ENCODE measurements at regions not wholly inside any gene's neighbourhood (a gene's known extent, or its start where the extent isn't known, plus 50 kb on each side); places are given as distances from the start of the nearest gene placed in this dataset.

DNA sequence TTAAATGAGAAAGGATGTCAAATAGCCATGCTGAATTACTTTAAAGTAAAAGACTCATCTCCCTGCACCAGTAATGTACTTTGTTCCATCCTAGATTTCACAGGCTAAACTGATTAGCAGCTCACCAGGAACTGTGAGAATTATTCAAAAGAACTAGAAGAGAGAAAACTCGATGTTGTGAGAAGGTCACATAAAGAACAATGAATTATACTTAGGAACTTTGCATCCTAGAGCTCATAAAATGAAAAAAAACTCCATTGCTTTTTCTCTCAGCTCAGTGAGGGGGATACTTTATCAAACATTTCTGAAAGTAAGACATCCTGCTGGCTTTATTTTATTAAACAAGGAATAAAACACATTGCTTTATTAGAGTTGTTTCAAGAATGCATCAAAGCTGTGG, 278.5 kb downstream of the MRPL39 start:
- no peak for DNase-seq

DNA sequence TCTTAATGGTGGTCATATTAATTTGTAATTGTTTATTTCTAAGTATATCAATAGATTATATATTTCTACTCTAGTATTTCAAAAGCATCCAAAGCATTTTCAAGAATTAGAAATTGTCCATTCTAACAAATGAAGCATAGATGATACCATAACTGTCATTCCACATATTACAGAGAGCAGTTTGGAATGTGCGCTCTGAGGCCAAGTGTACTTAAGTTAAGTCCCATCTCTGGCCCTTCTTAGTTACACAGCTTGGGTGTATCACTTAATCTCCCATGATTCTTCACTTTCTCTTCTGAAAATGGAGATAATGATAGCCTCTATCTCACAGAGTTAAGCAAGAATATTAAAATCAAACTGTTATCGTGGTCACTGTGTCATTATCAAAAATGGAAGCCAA, 281.1 kb downstream of the MRPL39 start:
- DNase-seq: no peak

DNA sequence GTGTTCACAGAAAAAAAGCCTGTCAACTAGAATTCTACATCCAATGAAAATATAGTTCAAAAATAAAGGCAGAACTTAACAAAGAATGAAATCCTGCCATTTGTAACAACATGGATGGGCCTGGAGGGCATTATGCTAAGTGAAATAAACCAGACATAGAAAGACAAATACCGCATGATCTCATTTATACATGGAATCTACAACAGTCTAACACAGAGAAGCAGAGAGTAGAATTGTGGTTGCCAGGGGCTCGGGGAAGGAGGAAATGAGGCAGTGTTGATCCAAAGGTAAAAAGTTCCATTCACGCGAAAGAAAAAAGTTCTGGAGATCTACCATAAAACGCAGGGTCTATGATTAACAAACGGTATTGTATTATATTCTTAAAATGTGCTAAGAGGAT, 282.6 kb downstream of the MRPL39 start:
- DNase-seq: no peak

DNA sequence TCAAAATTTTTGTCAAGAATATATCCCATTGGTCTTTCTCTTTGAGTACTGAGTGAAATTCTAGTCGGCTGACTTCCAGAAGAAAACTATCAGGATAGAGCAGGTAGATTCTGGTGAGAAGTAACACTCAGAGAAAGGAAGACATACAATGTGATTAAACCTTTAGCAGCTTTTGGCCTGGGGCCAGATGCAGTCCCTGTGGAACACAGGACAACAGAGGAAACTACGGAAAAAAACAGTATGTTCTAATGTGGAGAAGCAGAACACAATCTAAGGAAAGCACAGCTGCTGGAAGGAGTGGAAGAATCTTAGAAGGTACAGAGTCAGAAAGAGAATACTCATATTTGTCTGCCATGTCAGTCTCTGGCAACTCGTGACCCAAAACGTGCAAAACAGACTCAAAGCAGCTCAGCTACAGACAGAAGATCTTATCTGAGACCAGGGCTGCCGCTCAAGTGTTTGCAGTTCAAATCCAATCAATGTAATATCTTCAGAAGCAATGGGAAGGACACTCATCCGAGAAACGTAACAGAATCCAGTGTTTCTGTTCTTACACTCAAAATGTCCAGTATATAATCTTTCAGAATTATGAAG, 283.8 kb downstream of the MRPL39 start:
- DNase-seq: no peak

DNA sequence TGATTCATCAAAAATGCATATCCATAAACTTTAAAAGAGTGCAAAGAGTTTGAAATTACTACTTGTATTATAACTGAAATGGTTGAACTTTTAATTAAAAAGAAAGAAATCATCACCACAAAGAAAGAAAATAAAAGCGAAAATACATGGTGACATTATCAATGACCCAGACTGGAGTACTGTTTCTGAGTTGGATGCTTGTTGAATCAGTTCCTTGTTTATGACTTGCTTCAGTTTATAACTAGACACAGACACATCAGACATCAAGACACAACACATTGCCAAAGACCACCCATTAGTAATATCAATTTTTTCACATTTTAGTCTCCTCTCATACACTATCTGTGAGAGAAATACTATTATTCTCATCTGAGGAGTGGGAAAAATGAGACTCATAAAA, 293.0 kb downstream of the MRPL39 start:
- DNase-seq: no peak

DNA sequence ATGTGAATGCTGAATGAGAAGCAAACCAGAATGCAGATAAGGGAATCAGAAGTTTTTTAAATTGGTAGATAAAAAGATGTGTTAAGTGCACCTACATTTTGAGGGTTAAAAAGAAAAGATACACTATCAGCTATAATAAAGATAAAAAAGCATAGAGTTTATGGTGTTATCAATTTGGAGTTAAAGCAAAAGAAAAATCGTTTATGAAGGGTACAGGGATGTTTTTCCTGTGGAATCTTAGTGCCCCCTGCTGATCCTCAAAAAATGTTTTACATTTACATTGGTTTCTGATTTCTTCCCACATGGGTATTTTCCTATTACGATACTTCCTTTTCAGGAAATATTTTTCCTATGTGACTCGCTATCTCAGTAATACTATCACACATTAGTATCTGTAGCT, 293.5 kb downstream of the MRPL39 start:
- DNase-seq: no peak

DNA sequence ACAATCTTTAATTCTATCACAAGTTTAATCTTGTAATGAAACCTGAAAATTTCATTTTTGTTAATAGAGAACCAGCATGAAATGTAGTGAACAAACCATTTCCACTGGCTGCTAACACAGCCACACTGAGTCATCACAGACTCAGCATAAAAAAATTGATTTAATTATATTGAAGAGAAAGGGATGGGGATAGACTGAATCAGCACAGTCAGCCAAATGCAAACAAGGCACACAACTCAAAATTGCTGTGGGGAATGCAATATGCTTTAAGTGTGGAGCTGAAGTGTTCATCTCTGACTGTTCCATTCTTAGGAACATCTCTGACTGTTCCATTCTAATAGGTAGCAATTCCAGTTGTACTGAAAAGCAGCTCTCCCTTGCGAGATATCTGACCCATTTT, 299.8 kb downstream of the MRPL39 start:
- DNase-seq: no peak

DNA sequence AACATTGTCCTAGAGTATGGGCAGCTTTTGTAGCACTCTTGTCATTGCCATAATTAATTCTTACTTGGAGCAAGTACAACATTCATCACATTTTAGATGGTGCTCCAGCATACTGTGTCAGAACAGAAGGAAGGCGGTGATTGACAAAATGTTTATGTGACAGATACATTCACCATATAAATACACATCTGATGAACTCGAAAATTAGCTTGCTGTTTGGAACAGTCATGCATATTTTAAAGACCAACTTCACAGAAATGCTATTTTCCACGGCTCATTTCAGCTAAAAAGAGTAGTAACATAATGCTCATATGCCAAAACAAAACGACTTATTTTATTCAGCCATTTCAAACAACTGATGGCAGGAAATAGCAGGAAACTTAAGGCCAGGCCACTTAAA, 302.7 kb downstream of the MRPL39 start:
- no peak for DNase-seq

DNA sequence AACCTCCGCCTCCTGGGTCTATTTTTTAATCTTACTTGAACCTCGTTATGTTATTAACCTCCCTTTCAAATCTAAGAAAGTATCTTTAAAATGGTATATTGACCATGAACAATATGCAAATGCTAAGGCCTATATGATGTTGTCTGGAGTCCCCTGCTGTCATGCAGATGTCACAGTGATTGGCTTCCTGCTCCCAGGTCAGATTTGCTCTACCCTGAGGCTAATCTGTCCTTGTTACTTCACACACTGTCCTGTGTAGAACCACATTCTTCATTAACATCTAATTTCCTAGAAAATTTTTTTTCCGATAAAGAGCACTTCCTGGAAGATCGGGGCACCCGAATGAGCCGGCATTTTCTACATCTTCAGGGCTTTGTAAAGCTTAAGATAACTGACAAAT, 306.6 kb downstream of the MRPL39 start:
- DNase-seq: no peak

DNA sequence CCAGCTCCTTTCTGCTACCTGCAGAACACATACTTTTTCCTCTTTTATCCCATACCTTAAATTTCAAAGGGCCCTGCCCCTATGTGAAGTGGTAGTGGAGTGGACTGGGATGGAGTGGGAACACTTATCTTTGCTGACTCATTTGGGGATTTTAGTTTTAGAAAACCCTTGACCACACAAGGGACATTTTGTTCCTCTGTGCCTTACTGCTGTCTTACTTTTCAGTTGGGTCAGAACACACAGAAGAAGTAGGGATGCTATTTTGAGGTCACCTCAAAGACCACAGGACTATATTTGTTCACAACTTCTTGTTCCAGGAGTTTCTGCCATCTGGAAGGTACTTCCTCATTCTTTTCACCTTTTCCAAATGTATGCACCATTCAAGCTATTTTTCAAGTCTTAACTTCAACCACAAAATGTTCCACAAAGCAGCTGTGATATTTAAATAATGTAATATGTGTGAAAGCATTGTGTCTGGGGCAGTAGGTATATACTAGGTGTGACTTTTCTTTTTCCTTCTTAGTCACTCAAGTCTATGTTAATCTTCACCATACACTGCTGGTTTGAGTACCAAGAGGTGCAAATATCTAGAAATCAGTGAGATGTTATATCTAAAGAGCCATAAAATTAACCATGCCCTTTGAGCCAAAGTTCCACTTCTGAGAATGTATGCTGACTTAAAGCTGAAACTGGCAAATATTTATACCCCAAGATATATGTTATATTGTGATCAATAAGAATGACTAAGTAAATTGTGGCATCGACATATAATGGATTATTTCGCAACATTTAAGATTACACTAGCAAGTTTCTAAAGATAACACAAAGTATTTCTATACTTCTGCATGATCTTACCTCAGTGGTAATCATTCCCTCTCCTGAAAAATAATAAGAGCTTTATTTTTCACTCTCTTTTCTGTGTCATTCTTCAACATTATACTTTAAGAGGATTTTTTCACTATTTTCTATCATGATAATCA, 308.5 kb downstream of the MRPL39 start:
- no peak for DNase-seq

DNA sequence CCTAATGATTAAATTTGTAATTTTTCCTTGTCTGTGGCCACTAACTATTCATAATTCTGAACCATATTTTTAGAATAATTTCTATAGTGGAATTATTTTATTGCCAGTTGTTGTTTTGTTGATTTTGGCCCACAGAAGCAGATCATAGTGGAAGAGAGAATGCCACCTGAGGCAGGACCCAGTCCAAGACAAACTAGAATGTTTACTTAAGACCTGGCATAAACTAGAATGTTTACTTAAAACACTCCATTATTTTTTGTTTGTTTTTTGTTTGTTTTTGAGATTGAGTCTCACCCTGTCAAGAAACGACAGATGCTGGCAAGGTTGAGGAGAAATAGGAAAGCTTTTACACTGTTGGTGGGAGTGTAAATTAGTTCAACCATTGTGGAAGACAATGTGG, 310.2 kb downstream of the MRPL39 start:
- no peak for DNase-seq

DNA sequence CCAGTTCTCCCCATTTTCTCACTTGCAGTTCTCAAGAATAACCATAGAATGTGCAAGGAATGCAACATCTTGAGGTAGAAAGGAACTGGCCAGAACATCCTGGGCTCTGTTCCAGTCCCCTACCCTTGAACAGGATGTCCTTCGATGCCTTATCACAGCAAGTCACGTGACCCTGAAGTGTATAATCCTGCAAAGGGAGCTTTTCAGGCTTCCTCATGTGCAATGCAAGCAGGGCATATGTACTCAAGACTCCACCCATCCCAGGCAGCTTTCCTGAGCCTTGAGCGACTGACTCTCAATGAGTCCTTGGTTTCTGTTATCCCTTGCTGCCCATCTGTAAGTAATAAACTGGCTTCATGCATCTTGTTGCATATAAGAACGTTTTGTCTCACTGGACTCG, 311.0 kb downstream of the MRPL39 start:
- DNase-seq: no peak

DNA sequence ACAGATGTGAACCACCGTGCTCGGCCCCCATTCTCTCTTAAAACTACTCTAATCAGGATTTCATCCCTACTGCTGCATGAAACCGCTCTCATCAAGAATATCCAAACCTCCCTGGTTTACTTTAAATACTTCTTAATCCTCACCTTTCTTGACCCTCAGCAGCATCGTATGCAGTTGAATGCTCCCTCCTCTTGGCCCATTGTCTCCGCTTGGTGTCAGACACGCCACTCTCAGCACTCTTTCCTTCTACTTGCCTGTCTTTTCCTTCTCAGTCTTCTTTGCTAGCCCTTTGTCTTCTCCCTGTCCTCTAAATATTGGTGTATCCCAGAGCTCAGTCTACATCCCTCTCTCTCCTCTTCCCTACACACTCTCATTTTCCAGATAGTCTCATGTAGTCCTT, 314.9 kb downstream of the MRPL39 start:
- DNase-seq: no peak

DNA sequence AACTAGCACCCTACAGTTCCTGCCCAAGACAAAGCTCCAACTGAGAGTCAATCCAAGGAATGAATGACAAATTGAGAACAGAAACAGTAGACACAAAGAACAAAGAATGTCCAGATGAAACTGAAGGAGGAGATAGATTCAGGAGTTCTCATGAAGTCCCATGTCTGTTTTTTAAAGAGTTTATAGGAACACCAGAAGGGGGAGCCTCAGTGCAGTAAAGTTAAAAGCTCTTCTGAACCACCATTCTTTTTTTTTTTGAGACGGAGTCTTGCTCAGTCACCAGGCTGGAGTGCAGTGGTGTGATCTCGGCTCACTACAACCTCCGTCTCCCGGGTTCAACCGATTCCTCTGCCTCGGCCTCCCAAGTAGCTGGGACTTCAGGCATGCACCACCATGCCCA, 323.6 kb downstream of the MRPL39 start:
- DNase-seq: no peak

DNA sequence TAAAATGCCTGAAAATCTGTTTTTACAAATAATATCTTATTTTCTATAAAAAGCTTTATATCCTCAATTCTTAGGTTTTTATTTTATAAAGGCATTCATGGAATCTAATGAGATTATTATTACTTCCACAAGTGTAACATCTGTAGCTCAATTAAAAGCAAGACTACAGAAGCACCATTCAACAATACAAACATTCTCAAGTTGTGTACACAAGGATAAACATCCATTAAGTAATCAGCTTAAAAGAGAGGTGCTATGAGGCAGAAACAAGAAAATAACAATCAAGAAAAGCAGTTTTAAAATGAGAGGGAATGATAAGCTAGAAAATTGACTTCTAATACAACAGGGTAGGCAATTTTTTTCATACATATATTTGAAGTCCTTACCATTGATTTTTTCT, 326.1 kb downstream of the MRPL39 start:
- DNase-seq: no peak

DNA sequence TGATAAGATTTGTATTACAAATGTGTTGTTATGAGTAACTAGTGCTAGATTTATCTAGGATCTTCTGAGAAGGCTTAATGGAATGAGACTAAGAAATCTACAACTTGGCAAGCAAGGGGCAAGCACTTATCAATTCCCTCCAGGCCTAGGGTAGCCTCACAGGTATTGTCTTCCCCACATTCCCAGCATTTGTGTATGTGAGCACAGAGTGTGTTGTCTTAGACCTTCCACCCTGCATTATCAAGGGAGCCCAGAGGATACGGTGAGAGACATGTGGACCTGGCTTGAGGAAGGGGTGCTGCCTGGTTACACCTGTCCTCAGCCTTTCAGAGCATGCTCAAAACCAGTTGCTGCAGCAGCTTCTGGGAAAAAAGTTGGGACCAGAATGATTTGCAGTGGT, 327.2 kb downstream of the MRPL39 start:
- no peak for DNase-seq

DNA sequence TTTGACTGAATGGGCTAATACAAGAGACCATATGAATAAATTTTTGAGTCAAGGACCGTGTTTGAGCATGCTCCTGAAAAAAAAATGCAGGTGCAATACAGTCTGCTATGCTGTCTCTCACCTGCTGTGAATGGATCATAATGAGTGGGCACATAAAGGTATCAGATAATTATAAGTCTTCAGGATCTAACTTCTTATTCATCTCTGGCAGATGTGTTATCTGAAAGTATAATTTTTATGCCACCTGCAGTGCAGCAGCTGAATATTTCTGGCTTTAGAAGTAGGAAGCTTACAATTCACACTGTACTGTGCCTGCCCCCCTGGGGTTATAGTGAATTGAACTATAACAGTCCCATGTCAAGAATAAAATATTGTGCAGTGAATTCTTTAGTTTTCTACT, 333.3 kb downstream of the MRPL39 start:
- DNase-seq: no peak

DNA sequence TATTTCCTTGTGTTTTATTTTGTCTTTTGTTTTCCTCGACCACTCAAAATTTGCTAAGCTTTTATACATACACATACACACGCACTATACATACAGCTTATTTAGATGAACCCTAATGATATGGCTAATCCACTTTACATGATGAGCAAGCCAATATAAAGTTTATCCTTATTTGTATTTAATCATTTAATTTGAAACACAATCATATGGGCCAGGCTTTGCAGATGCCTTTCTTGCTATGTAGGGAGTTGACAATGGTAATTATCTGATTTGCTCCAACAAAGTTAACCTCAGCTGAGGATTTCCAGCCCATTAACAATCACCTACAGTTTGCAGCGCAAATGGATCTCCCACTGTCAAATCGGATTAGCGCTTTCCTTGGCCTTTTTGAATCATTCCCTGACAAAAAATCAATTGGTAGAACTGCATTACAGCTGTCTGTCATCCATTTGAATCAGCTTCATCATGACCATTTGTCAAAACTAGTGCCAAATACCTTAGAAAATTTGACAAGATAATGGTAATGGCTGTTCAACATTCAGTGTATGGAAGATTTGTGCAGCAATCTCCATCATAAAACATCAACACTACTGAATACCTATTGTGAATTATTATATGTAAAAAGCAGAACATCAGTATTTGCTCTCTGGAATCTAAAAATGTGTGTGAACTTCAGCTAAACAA, 352.6 kb downstream of the MRPL39 start:
- DNase-seq: no peak

DNA sequence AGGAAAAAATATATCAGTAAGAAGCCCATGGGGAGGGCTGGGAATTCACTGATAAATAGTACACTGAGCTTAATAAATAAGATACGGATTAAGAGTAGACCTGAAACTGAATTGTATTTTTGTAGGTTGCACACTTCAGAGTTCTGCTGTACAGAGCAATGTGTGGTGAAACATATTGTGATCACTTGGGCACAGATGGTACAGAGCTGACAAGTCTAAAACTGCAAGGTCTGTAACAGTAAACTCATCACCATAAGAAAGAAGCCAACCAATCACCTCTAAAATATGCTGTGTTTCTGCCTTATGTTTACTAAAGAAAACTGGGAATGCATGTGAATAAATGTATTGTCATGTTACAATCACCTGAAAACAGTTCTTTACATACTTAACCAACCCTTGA, 360.7 kb downstream of the MRPL39 start:
- no peak for DNase-seq

DNA sequence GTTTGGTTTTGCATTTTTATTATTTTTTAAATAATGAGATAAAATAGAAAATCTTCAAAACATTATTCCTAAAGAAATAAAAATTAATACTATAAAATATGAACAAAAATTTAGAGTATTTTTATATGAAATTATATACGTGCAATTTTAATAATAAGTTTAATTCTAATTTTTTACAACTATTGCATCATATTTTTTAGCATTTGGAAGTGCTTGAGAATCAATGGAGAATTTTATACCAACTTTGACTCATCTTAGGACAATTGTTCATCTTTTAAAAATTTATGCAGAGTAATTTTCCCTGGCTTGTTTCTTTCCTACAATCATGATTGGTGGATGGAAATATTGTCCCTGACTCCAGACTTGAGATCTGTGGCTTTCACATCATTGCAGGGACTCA, 362.5 kb downstream of the MRPL39 start:
- DNase-seq: no peak

DNA sequence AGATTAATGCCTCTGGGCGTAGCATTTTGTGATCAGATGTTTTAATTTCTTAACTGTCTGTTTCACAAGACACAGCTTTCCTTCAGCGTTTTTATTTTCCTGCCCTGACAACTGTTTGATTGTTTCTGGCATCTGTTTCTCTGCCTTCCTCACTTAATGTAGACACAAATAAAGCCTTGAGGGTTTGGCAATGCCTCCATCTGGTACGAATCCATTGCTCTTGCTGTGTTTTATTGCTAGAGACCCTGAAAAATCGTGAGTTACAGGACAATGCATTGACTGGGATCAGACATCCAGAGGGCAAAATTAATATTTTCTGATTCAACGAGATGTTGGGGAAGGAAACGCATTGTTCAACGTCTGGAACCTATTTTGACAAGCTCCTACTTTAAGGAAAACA, 363.5 kb downstream of the MRPL39 start:
- no peak for DNase-seq

DNA sequence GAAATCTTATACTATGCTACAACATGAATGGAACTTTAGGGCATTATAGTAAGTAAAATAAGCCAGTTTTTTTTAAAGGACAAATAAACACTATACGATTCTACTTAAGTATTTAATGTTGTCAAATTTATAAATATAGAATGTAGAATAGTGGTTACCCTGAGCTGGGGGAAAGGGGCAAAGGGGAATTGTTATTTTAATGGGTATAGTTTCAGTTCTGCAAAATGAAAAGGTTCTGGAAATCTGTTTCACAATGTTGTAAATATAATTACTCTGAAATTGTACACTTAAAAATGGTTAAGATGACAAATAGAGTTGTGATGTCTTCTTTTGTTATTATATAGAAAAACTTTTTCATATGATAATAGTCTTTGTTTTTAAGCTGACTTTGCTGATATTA, 366.3 kb downstream of the MRPL39 start:
- DNase-seq: no peak

DNA sequence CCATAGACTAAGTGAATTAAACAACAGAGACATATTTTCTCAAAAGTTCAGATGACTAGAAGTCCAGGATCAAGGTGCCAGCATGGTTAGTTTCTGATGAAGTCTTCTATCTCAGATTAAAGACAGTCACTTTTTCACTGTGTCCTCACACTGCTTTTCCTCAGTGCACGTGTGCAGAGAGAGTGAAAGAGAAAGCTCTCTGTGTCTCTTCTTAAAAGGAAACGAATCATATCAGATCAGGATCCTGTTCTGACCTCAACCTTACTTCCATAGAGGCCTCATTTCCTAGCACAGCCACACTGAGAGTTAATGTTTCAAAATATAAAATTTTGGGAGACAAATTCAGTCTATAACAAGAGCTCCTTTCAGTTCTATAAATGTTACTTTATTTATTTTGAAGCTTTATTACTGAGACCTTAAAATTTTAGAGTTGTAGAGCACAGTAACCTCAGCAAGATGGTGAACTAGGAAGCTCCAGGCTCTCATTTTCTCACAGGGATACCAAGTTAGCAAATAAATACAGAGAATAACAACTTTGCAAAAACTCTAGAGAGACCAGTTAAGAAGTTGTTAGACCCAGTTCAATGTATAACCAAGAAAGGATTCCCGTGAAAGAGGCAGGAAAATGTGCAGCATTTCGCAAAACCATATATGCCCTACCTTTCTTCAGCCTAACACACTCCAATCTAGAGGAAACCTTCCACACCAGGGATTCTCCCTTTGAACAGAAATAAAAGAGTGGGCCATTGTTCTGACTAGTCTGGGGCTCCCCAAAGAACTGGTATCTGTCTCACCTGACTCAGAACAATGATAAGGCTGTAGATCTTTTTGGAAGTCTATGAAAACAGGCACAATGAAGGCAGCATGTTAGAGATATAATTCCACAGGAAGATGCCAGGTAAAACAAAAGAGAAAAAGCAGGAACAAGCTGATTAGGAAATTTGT, 372.2 kb downstream of the MRPL39 start:
- DNase-seq: no peak

Data from stimulated activated naive CD4-positive, alpha-beta T cell treated with Interleukin-2 at 50 U/mL for 16 hours (primary cell).